SK-N-SH (cell line): ENCODE measurements at regions not wholly inside any gene's neighbourhood (a gene's known extent, or its start where the extent isn't known, plus 50 kb on each side); places are given as distances from the start of the nearest gene placed in this dataset.
A peak's percentile ranks its signal among the peaks of the same experiment; 100 is the strongest.

Experiments used
- CTCF ChIA-PET: fragments of 300-600, 350-600 bp; formaldehyde crosslinking; extraction: SDS; loops from one replicate; lab custom pipeline; 2021; lab: Yijun Ruan, JAX
- POLR2A ChIA-PET: fragments of 350-600 bp; sonication (Branson Sonifier 250); formaldehyde crosslinking; extraction: SDS; loops from one replicate; lab custom pipeline; 2020; ENCODE audit warnings: antibody characterized with exemption, inconsistent platforms; lab: Yijun Ruan, JAX
- DNase-seq: peaks from one replicate; pipeline ENCODE4 v3.0.0; 2012
- H2AFZ ChIP-seq: fragments of 200-600 bp; sonication (generic); 2 replicates; pipeline ENCODE4 v1.8.1; 2016; ENCODE audit warnings: antibody characterized with exemption, mild to moderate bottlenecking, low read depth
- H3F3A ChIP-seq: fragments of 200-600 bp; sonication (generic); replicated peaks from 2 replicates; pipeline ENCODE3; 2016; ENCODE audit warnings: antibody characterized with exemption, mild to moderate bottlenecking; ENCODE audit not compliant: insufficient read depth
- H3K27ac ChIP-seq, 2 experiments: fragments of 200-500 bp in 1 of 2; fragments of 200-600 bp in 1 of 2; sonication (Bioruptor generic) in 1 of 2; sonication (generic), shearing (Covaris generic) in 1 of 2; 2 replicates each; pipeline versions ENCODE4 v1.5.1 to v1.6.1; 2014 to 2016; ENCODE audit warnings: low read depth in 2 of 2, inconsistent platforms in 1 of 2, low read length in 1 of 2, mild to moderate bottlenecking in 1 of 2, mixed read lengths in 1 of 2
- H3K27me3 ChIP-seq: fragments of 200-600 bp; sonication (generic), shearing (Covaris generic); 2 replicates; pipeline ENCODE4 v1.6.1; 2016; ENCODE audit warnings: mixed run types; ENCODE audit not compliant: insufficient read depth
- H3K36me3 ChIP-seq, 2 experiments: fragments of 200-500 bp in 1 of 2; fragments of 200-600 bp in 1 of 2; sonication (Bioruptor generic) in 1 of 2; sonication (generic) in 1 of 2; replicated peaks in 1 of 2; 2 replicates each; pipeline versions ENCODE3 to v1.5.1; 2014 to 2016; ENCODE audit warnings: low read length in 1 of 2, mild to moderate bottlenecking in 1 of 2; ENCODE audit not compliant: insufficient read depth in 2 of 2, control insufficient read depth in 1 of 2
- H3K4me1 ChIP-seq, 2 experiments: fragments of 200-500 bp in 1 of 2; fragments of 200-600 bp in 1 of 2; sonication (Bioruptor generic) in 1 of 2; sonication (generic), shearing (Covaris generic) in 1 of 2; 2 replicates each; pipeline versions ENCODE4 v1.5.1 to v1.6.1; 2014 to 2016; ENCODE audit warnings: low read depth in 1 of 2, low read length in 1 of 2, mixed run types in 1 of 2; ENCODE audit not compliant: insufficient read depth in 2 of 2, control insufficient read depth in 1 of 2
- H3K4me2 ChIP-seq: fragments of 200-600 bp; sonication (generic), shearing (Covaris generic); 2 replicates; pipeline ENCODE4 v1.6.1; 2017; ENCODE audit warnings: mixed run types
- H3K4me3 ChIP-seq, 2 experiments: fragments of 200-500 bp in 1 of 2; fragments of 200-600 bp in 1 of 2; sonication (Bioruptor generic) in 1 of 2; sonication (generic), shearing (Covaris generic) in 1 of 2; 2 replicates each; pipeline versions ENCODE4 v1.5.1 to v1.8.1; 2014 to 2016; ENCODE audit warnings: low read depth in 2 of 2, inconsistent platforms in 1 of 2, low read length in 1 of 2, mild to moderate bottlenecking in 1 of 2, mixed read lengths in 1 of 2, moderate library complexity in 1 of 2
- H3K79me2 ChIP-seq: fragments of 200-600 bp; sonication (generic); 2 replicates; pipeline ENCODE4 v1.8.1; 2017; ENCODE audit warnings: mild to moderate bottlenecking; ENCODE audit not compliant: insufficient read depth
- H3K9ac ChIP-seq: fragments of 200-600 bp; sonication (generic); 2 replicates; pipeline ENCODE4 v1.6.1; 2017; ENCODE audit warnings: mixed run types
- H3K9me2 ChIP-seq: fragments of 200-600 bp; sonication (generic); 2 replicates; pipeline ENCODE4 v1.6.1; 2017; ENCODE audit warnings: mixed run types
- H3K9me3 ChIP-seq: fragments of 200-600 bp; sonication (generic); 2 replicates; pipeline ENCODE4 v1.6.1; 2017; ENCODE audit warnings: mixed run types, mild to moderate bottlenecking, moderate library complexity
- H4K20me1 ChIP-seq: fragments of 200-600 bp; sonication (generic); 2 replicates; pipeline ENCODE4 v1.6.1; 2017; ENCODE audit warnings: mild to moderate bottlenecking, mixed run types; ENCODE audit not compliant: insufficient read depth
- CHD2 ChIP-seq: fragments of 150-350 bp; IDR thresholded peaks from 2 replicates; pipeline ENCODE4 v1.6.1; 2018; ENCODE audit warnings: low read length; ENCODE audit not compliant: partially characterized antibody
- ELF1 ChIP-seq: IDR thresholded peaks from 2 replicates; pipeline ENCODE4 v1.4.0; 2012
- EP300 ChIP-seq, 2 experiments: IDR thresholded peaks; 2 replicates each; pipeline versions ENCODE4 v1.4.0 to v1.6.1; 2012; ENCODE audit warnings: borderline replicate concordance in 1 of 2, low read depth in 1 of 2, low read length in 1 of 2
- EZH2phosphoT487 ChIP-seq: fragments of 200-600 bp; sonication (generic); IDR thresholded peaks from 2 replicates; pipeline ENCODE4 v1.6.1; 2017; ENCODE audit warnings: low read depth, mixed run types, mild to moderate bottlenecking, antibody characterized with exemption, moderate library complexity, borderline replicate concordance
- FOSL2 ChIP-seq: IDR thresholded peaks from 2 replicates; pipeline ENCODE4 v1.4.0; 2012; ENCODE audit warnings: low read depth, mild to moderate bottlenecking, moderate library complexity, borderline replicate concordance
- FOXM1 ChIP-seq: IDR thresholded peaks from 2 replicates; pipeline ENCODE4 v1.4.0; 2012; ENCODE audit warnings: low read depth, mild to moderate bottlenecking
- GABPA ChIP-seq: IDR thresholded peaks from 2 replicates; pipeline ENCODE4 v1.4.0; 2012; ENCODE audit warnings: low read depth, mild to moderate bottlenecking
- JUND ChIP-seq: IDR thresholded peaks from 2 replicates; pipeline ENCODE4 v1.4.0; 2012
- MEF2A ChIP-seq: IDR thresholded peaks from 2 replicates; pipeline ENCODE4 v1.4.0; 2012; ENCODE audit warnings: low read depth, borderline replicate concordance
- MXI1 ChIP-seq: IDR thresholded peaks from 2 replicates; pipeline ENCODE4 v1.6.1; 2012; ENCODE audit warnings: mild to moderate bottlenecking, low read depth, low read length, improper control_type of control experiment
- NFIC ChIP-seq: IDR thresholded peaks from 2 replicates; pipeline ENCODE4 v1.4.0; 2012; ENCODE audit warnings: borderline replicate concordance
- POLR2AphosphoS5 ChIP-seq: IDR thresholded peaks from 2 replicates; pipeline ENCODE4 v1.6.1; 2012; ENCODE audit warnings: low read depth, low read length
- RCOR1 ChIP-seq: fragments of 150-350 bp; IDR thresholded peaks from 2 replicates; pipeline ENCODE4 v1.6.1; 2017; ENCODE audit warnings: antibody characterized with exemption, low read length
- RXRA ChIP-seq: IDR thresholded peaks from 2 replicates; pipeline ENCODE4 v1.4.0; 2012; ENCODE audit warnings: low read depth, mild to moderate bottlenecking, borderline replicate concordance
- SIN3A ChIP-seq: IDR thresholded peaks from 2 replicates; pipeline ENCODE4 v1.6.1; 2012; ENCODE audit warnings: low read depth, mild to moderate bottlenecking, low read length, moderate library complexity, borderline replicate concordance
- SMC3 ChIP-seq: IDR thresholded peaks from 2 replicates; pipeline ENCODE4 v1.6.1; 2012; ENCODE audit warnings: low read depth, low read length, improper control_type of control experiment
- TAF1 ChIP-seq: IDR thresholded peaks from 2 replicates; pipeline ENCODE4 v1.6.1; 2012; ENCODE audit warnings: low read depth, mild to moderate bottlenecking, low read length, moderate library complexity, borderline replicate concordance
- TEAD4 ChIP-seq: IDR thresholded peaks from 2 replicates; pipeline ENCODE4 v1.4.0; 2012; ENCODE audit warnings: mild to moderate bottlenecking, borderline replicate concordance; ENCODE audit not compliant: insufficient read depth
- WGBS: methylation state at CpG from one replicate; pipeline ENCODE4 v1.1.6; 2017; ENCODE audit warnings: low lambda C conversion rate; 5-methylcytosine and 5-hydroxymethylcytosine counted together
- TF ChIP-seq, protein P1 (sequence below): IDR thresholded peaks from 2 replicates; pipeline ENCODE4 v1.6.1; 2012; ENCODE audit warnings: mild to moderate bottlenecking, low read depth, low read length, moderate library complexity
- TF ChIP-seq, protein P2 (sequence below): IDR thresholded peaks from 2 replicates; pipeline ENCODE4 v1.4.0; 2012; ENCODE audit warnings: low read depth, borderline replicate concordance
- TF ChIP-seq, protein P3 (sequence below): IDR thresholded peaks from 2 replicates; pipeline ENCODE4 v1.4.0; 2012; ENCODE audit warnings: low read depth, borderline replicate concordance
- TF ChIP-seq, protein P4 (sequence below): IDR thresholded peaks from 2 replicates; pipeline ENCODE4; 2012
- TF ChIP-seq, protein P5 (sequence below): fragments of 150-350 bp; IDR thresholded peaks from 2 replicates; pipeline ENCODE4 v1.6.1; 2017; ENCODE audit warnings: antibody characterized with exemption, low read length, low read depth, borderline replicate concordance
- TF ChIP-seq, protein P6 (sequence below): IDR thresholded peaks from 2 replicates; pipeline ENCODE4 v1.4.0; 2012; ENCODE audit warnings: low read depth

DNA sequence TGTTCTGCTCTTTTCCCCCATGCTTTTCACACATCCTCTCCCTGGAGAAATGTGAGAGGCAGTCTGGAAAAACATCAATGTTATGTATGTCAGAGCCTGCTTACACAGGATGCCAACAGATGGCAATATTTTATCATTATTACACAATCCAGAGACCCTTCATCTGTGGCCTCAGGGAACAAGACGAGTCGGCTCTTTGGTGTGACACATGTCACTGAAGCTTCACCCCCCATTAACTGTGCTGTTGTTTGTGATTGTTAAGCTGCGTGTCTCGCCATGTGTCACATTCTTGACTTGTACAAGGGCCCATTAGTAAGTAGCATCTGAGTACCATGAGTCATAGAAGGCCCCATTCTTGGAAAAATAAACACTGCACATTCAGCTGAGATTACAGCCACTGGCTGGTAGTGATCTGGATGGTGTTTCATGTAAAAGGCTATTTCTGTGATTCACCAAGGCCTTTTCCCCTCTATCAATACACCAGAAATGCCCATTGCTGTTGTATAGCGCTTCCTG lies 682.1 kb upstream of the SOX9 start:
- ChIA-PET CTCF (interaction anchor here (0.6 to 3.4 kb wide), 16 partner anchors 10 to 1831 kb away, joined by 3 to 11 read pairs (median 3); partner anchors contain the start of gene SOX9), POLR2A (no interaction called here)
- Histone ChIP-seq H4K20me1 (no peaks in the 10 kb centered on the region), H3K9ac (no peak overlapping the region; the same call in 1 of the 2 replicates), H2AFZ (peak overlapping the region; percentile 29; the same call in 1 of the 2 replicates), H3K4me2 (peak overlapping the region; percentile 50), H3K27me3 (no peaks in the 10 kb centered on the region), H3K36me3 (no peaks in the 10 kb centered on the region), H3K27ac (peak overlapping the region; percentile 78 to 86), H3K79me2 (no peaks in the 10 kb centered on the region), H3K4me1 (peaks cover 12 to 24% of the 10 kb centered on the region in 2 experiments), H3K9me3 (no peaks in the 10 kb centered on the region), H3K9me2 (no peaks in the 10 kb centered on the region), H3F3A (peaks cover 22% of the 10 kb centered on the region), H3K4me3 (no peak overlapping the region)
- peak; percentile 56 for DNase-seq
- WGBS: 15% methylated on average over 5 of the region's 5 CpGs
- TF ChIP-seq TAF1: no peak
- TF ChIP-seq, protein P1, sequence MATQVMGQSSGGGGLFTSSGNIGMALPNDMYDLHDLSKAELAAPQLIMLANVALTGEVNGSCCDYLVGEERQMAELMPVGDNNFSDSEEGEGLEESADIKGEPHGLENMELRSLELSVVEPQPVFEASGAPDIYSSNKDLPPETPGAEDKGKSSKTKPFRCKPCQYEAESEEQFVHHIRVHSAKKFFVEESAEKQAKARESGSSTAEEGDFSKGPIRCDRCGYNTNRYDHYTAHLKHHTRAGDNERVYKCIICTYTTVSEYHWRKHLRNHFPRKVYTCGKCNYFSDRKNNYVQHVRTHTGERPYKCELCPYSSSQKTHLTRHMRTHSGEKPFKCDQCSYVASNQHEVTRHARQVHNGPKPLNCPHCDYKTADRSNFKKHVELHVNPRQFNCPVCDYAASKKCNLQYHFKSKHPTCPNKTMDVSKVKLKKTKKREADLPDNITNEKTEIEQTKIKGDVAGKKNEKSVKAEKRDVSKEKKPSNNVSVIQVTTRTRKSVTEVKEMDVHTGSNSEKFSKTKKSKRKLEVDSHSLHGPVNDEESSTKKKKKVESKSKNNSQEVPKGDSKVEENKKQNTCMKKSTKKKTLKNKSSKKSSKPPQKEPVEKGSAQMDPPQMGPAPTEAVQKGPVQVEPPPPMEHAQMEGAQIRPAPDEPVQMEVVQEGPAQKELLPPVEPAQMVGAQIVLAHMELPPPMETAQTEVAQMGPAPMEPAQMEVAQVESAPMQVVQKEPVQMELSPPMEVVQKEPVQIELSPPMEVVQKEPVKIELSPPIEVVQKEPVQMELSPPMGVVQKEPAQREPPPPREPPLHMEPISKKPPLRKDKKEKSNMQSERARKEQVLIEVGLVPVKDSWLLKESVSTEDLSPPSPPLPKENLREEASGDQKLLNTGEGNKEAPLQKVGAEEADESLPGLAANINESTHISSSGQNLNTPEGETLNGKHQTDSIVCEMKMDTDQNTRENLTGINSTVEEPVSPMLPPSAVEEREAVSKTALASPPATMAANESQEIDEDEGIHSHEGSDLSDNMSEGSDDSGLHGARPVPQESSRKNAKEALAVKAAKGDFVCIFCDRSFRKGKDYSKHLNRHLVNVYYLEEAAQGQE: no peak
- TF ChIP-seq JUND: peak; percentile 87
- TF ChIP-seq RXRA: peak; percentile 66; the same call in 1 of the 2 replicates
- peak; percentile 61; the same call in 1 of the 2 replicates for TF ChIP-seq MEF2A
- peak; percentile 76 to 90; a peak in 3 of 4 replicates for TF ChIP-seq EP300 (IDR thresholded peaks at IDR 0.05; ENCODE audit: borderline replicate concordance in 1 of 2, low read depth in 1 of 2, low read length in 1 of 2)
- TF ChIP-seq, protein P2, sequence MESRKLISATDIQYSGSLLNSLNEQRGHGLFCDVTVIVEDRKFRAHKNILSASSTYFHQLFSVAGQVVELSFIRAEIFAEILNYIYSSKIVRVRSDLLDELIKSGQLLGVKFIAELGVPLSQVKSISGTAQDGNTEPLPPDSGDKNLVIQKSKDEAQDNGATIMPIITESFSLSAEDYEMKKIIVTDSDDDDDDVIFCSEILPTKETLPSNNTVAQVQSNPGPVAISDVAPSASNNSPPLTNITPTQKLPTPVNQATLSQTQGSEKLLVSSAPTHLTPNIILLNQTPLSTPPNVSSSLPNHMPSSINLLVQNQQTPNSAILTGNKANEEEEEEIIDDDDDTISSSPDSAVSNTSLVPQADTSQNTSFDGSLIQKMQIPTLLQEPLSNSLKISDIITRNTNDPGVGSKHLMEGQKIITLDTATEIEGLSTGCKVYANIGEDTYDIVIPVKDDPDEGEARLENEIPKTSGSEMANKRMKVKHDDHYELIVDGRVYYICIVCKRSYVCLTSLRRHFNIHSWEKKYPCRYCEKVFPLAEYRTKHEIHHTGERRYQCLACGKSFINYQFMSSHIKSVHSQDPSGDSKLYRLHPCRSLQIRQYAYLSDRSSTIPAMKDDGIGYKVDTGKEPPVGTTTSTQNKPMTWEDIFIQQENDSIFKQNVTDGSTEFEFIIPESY: 0 out of 2 replicates have a peak, but pooled peaks have one; percentile 29
- TF ChIP-seq GABPA: no peak
- TF ChIP-seq SMC3: peak; percentile 32; the same call in 1 of the 2 replicates
- no peak for TF ChIP-seq EZH2phosphoT487
- TF ChIP-seq, protein P3, sequence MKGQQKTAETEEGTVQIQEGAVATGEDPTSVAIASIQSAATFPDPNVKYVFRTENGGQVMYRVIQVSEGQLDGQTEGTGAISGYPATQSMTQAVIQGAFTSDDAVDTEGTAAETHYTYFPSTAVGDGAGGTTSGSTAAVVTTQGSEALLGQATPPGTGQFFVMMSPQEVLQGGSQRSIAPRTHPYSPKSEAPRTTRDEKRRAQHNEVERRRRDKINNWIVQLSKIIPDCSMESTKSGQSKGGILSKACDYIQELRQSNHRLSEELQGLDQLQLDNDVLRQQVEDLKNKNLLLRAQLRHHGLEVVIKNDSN: no peak
- peak; percentile 90 for TF ChIP-seq MXI1
- no peak for TF ChIP-seq SIN3A
- TF ChIP-seq, protein P4, sequence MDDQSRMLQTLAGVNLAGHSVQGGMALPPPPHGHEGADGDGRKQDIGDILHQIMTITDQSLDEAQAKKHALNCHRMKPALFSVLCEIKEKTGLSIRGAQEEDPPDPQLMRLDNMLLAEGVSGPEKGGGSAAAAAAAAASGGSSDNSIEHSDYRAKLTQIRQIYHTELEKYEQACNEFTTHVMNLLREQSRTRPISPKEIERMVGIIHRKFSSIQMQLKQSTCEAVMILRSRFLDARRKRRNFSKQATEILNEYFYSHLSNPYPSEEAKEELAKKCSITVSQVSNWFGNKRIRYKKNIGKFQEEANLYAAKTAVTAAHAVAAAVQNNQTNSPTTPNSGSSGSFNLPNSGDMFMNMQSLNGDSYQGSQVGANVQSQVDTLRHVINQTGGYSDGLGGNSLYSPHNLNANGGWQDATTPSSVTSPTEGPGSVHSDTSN: peak; percentile 85
- peak; percentile 67 for TF ChIP-seq CHD2
- peak; percentile 72 for TF ChIP-seq NFIC
- peak; percentile 67; the same call in 1 of the 2 replicates for TF ChIP-seq TEAD4
- peak; percentile 95 for TF ChIP-seq FOSL2
- TF ChIP-seq, protein P5, sequence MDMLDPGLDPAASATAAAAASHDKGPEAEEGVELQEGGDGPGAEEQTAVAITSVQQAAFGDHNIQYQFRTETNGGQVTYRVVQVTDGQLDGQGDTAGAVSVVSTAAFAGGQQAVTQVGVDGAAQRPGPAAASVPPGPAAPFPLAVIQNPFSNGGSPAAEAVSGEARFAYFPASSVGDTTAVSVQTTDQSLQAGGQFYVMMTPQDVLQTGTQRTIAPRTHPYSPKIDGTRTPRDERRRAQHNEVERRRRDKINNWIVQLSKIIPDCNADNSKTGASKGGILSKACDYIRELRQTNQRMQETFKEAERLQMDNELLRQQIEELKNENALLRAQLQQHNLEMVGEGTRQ: no peak
- peak; percentile 73; the same call in 1 of the 2 replicates for TF ChIP-seq POLR2AphosphoS5
- TF ChIP-seq, protein P6, sequence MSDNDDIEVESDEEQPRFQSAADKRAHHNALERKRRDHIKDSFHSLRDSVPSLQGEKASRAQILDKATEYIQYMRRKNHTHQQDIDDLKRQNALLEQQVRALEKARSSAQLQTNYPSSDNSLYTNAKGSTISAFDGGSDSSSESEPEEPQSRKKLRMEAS: peak; percentile 81
- TF ChIP-seq RCOR1: peak; percentile 88; the same call in 1 of the 2 replicates
- no peak; the same call in 1 of the 2 replicates for TF ChIP-seq ELF1
- peak; percentile 60; the same call in 1 of the 2 replicates for TF ChIP-seq FOXM1
